ENCODE measurements at regions not wholly inside any gene's neighbourhood (a gene's known extent, or its start where the extent isn't known, plus 50 kb on each side); places are given as distances from the start of the nearest gene placed in this dataset.

DNA sequence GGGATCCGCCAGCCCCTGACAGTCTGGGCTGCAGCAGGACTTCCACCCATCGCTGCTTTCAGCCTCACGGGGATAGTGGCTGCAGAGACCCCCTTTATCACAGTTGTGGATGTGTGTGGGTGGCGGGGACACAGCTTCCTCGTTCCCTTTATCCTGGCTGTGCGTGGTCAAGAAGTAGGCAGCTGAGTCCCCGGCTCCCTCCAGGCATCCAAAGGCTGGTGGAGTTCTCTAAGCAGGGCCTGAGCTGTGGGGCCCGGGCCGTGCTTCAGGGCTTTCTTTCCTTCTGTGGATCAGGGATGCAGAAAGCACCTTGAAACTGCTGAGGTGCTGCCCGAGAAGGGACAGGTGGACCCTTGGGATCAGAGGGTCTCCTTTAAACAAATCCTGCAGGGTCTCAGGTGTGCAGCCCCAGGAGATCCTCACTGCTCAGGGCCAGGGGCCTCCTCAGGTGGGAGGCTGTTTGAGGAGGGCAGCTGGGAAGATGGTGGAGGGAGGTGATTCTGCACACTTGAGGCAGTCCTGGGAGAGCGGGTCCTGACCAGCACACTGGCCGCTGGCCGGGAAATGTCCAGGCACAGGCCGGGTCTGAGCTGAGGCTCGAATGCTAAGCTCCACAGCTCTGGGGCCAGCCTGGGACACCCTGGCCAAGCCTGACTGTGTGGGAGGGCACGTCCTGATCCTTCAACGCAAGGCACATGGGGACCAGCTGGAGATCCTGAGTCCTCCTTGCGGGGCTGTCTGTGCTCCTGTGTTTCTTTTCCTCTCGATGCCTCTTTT, 1024.3 kb downstream of the BRD1 start (continued):
- TF ChIP-seq, protein P1, sequence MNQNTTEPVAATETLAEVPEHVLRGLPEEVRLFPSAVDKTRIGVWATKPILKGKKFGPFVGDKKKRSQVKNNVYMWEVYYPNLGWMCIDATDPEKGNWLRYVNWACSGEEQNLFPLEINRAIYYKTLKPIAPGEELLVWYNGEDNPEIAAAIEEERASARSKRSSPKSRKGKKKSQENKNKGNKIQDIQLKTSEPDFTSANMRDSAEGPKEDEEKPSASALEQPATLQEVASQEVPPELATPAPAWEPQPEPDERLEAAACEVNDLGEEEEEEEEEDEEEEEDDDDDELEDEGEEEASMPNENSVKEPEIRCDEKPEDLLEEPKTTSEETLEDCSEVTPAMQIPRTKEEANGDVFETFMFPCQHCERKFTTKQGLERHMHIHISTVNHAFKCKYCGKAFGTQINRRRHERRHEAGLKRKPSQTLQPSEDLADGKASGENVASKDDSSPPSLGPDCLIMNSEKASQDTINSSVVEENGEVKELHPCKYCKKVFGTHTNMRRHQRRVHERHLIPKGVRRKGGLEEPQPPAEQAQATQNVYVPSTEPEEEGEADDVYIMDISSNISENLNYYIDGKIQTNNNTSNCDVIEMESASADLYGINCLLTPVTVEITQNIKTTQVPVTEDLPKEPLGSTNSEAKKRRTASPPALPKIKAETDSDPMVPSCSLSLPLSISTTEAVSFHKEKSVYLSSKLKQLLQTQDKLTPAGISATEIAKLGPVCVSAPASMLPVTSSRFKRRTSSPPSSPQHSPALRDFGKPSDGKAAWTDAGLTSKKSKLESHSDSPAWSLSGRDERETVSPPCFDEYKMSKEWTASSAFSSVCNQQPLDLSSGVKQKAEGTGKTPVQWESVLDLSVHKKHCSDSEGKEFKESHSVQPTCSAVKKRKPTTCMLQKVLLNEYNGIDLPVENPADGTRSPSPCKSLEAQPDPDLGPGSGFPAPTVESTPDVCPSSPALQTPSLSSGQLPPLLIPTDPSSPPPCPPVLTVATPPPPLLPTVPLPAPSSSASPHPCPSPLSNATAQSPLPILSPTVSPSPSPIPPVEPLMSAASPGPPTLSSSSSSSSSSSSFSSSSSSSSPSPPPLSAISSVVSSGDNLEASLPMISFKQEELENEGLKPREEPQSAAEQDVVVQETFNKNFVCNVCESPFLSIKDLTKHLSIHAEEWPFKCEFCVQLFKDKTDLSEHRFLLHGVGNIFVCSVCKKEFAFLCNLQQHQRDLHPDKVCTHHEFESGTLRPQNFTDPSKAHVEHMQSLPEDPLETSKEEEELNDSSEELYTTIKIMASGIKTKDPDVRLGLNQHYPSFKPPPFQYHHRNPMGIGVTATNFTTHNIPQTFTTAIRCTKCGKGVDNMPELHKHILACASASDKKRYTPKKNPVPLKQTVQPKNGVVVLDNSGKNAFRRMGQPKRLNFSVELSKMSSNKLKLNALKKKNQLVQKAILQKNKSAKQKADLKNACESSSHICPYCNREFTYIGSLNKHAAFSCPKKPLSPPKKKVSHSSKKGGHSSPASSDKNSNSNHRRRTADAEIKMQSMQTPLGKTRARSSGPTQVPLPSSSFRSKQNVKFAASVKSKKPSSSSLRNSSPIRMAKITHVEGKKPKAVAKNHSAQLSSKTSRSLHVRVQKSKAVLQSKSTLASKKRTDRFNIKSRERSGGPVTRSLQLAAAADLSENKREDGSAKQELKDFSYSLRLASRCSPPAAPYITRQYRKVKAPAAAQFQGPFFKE (tag by site-specific recombination; IDR thresholded peaks at IDR 0.05; ENCODE audit: borderline replicate concordance) = no peak
- TF ChIP-seq, protein P2, sequence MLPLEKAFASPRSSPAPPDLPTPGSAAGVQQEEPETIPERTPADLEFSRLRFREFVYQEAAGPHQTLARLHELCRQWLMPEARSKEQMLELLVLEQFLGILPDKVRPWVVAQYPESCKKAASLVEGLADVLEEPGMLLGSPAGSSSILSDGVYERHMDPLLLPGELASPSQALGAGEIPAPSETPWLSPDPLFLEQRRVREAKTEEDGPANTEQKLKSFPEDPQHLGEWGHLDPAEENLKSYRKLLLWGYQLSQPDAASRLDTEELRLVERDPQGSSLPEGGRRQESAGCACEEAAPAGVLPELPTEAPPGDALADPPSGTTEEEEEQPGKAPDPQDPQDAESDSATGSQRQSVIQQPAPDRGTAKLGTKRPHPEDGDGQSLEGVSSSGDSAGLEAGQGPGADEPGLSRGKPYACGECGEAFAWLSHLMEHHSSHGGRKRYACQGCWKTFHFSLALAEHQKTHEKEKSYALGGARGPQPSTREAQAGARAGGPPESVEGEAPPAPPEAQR (tag by site-specific recombination; IDR thresholded peaks at IDR 0.05) = no peak
- TF ChIP-seq OVOL3 (tag by site-specific recombination; IDR thresholded peaks at IDR 0.05) = no peak
- no peak for TF ChIP-seq ZNF416 (tag by site-specific recombination; IDR thresholded peaks at IDR 0.05)
- TF ChIP-seq SETDB1 (IDR thresholded peaks at IDR 0.05; ENCODE audit: insufficient read length, low read length) = no peak

DNA sequence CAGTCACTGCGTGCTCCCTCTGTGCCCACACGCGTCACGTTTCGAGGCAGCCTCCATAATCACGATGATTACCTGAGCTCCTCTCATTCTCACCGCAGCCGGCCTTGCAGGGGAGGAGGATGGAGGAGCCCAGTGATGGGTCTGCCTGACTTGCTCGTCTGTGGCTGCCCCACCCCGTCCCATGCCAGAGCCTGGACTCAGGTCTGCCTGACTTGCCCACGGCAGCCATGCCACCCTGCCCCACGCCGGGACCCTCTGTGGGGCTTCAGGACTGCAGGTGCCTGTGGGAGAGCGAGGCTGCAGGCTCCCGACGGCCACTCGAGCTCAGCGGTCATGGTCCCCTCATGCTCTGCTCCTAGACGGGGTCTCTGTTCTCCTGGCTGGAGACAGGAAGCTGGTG, 1025.1 kb downstream of the BRD1 start:
- TF ChIP-seq HOXA7 (CRISPR knock-in tag; IDR thresholded peaks at IDR 0.05; ENCODE audit: borderline replicate concordance) (no peak), TRIM28 (IDR thresholded peaks at IDR 0.05; ENCODE audit: borderline replicate concordance, low read length) (no peak), ZNF530 (tag by site-specific recombination; IDR thresholded peaks at IDR 0.05; ENCODE audit: low read depth) (no peak), ZNF37A (tag by site-specific recombination; IDR thresholded peaks at IDR 0.05) (no peak), ZNF202 (tag by site-specific recombination; IDR thresholded peaks at IDR 0.05; ENCODE audit: borderline replicate concordance) (no peak), ZNF146 (tag by site-specific recombination; IDR thresholded peaks at IDR 0.05) (no peak)
- TF ChIP-seq, protein P3, sequence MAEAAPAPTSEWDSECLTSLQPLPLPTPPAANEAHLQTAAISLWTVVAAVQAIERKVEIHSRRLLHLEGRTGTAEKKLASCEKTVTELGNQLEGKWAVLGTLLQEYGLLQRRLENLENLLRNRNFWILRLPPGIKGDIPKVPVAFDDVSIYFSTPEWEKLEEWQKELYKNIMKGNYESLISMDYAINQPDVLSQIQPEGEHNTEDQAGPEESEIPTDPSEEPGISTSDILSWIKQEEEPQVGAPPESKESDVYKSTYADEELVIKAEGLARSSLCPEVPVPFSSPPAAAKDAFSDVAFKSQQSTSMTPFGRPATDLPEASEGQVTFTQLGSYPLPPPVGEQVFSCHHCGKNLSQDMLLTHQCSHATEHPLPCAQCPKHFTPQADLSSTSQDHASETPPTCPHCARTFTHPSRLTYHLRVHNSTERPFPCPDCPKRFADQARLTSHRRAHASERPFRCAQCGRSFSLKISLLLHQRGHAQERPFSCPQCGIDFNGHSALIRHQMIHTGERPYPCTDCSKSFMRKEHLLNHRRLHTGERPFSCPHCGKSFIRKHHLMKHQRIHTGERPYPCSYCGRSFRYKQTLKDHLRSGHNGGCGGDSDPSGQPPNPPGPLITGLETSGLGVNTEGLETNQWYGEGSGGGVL (tag by site-specific recombination; IDR thresholded peaks at IDR 0.05) = no peak
- TF ChIP-seq, protein P4, sequence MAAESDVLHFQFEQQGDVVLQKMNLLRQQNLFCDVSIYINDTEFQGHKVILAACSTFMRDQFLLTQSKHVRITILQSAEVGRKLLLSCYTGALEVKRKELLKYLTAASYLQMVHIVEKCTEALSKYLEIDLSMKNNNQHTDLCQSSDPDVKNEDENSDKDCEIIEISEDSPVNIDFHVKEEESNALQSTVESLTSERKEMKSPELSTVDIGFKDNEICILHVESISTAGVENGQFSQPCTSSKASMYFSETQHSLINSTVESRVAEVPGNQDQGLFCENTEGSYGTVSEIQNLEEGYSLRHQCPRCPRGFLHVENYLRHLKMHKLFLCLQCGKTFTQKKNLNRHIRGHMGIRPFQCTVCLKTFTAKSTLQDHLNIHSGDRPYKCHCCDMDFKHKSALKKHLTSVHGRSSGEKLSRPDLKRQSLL (tag by site-specific recombination; IDR thresholded peaks at IDR 0.05) = no peak
- H3K4me1 ChIP-seq (ENCODE audit: control insufficient read depth, insufficient read depth, low read length) = no peaks in the 10 kb centered on the region
- H3K9me3 ChIP-seq (ENCODE audit: control insufficient read depth, insufficient read depth, low read depth, low read length) = no peaks in the 10 kb centered on the region
- CTCF ChIA-PET = no interaction called here
- POLR2A ChIA-PET = no interaction called here
- no peaks in the 10 kb centered on the region for H3K36me3 ChIP-seq (ENCODE audit: control insufficient read depth in 2 of 2, insufficient read depth in 1 of 2, low read length in 2 of 2)
- no peak overlapping the region for H3K4me3 ChIP-seq (ENCODE audit: low read depth, low read length)
- no peak overlapping the region for H3K27ac ChIP-seq (ENCODE audit: extremely low read depth, low read depth, low read length)
